ENCODE measurements at regions not wholly inside any gene's neighbourhood (a gene's known extent, or its start where the extent isn't known, plus 50 kb on each side); places are given as distances from the start of the nearest gene placed in this dataset.

- peaks cover 18% of the 10 kb centered on the region for H3K27me3 Mint-ChIP-seq (ENCODE audit: low read depth)
- no peaks in the 10 kb centered on the region for H3K9me3 Mint-ChIP-seq
- TF ChIP-seq CTCF (IDR thresholded peaks at IDR 0.05; ENCODE audit: unreplicated experiment in 3 of 3): no peak
- H3K4me3 Mint-ChIP-seq: no peak overlapping the region
- H3K36me3 Mint-ChIP-seq (ENCODE audit: low read depth): no peaks in the 10 kb centered on the region
- peaks cover 10% of the 10 kb centered on the region for H3K4me1 Mint-ChIP-seq
- no peak overlapping the region for H3K27ac Mint-ChIP-seq
Observed at GRCh38 chr1:29645586-29645985, 409.3 kb downstream of the PTPRU start.

- no peak for TF ChIP-seq CTCF (IDR thresholded peaks at IDR 0.05; ENCODE audit: unreplicated experiment in 3 of 3)
- H3K36me3 Mint-ChIP-seq (ENCODE audit: low read depth): no peaks in the 10 kb centered on the region
- H3K9me3 Mint-ChIP-seq: no peaks in the 10 kb centered on the region
- H3K27me3 Mint-ChIP-seq (ENCODE audit: low read depth): peaks cover 21% of the 10 kb centered on the region
- no peak overlapping the region for H3K4me3 Mint-ChIP-seq
- no peak overlapping the region for H3K27ac Mint-ChIP-seq
- H3K4me1 Mint-ChIP-seq: peaks cover 4% of the 10 kb centered on the region
Observed at GRCh38 chr1:29644812-29645211, 408.5 kb downstream of the PTPRU start.

GRCh38 chr1:29643838-29644440 lies 407.6 kb downstream of the PTPRU start:
- H3K9me3 Mint-ChIP-seq: no peaks in the 10 kb centered on the region

GRCh38 chr1:29643281-29643680 lies 407.0 kb downstream of the PTPRU start:
- Mint-ChIP-seq H3K27ac (no peak overlapping the region), H3K27me3 (ENCODE audit: low read depth) (peaks cover 15% of the 10 kb centered on the region), H3K4me1 (no peaks in the 10 kb centered on the region), H3K9me3 (no peaks in the 10 kb centered on the region), H3K36me3 (ENCODE audit: low read depth) (no peaks in the 10 kb centered on the region), H3K4me3 (no peak overlapping the region)
- TF ChIP-seq CTCF (IDR thresholded peaks at IDR 0.05; ENCODE audit: unreplicated experiment in 3 of 3): no peak

More at GRCh38 chr1:29643838-29644440, 407.6 kb downstream of the PTPRU start:
- no peaks in the 10 kb centered on the region for H3K36me3 Mint-ChIP-seq (ENCODE audit: low read depth)
- H3K4me3 Mint-ChIP-seq: no peak overlapping the region
- H3K27me3 Mint-ChIP-seq (ENCODE audit: low read depth): peaks cover 17% of the 10 kb centered on the region
- H3K27ac Mint-ChIP-seq: no peak overlapping the region
- no peak for TF ChIP-seq CTCF (IDR thresholded peaks at IDR 0.05; ENCODE audit: unreplicated experiment in 3 of 3)
- H3K4me1 Mint-ChIP-seq: peaks cover 1% of the 10 kb centered on the region

GRCh38 chr1:29642519-29642918 lies 406.2 kb downstream of the PTPRU start:
- Mint-ChIP-seq H3K27ac (no peak overlapping the region), H3K4me3 (no peak overlapping the region), H3K27me3 (ENCODE audit: low read depth) (peaks cover 11% of the 10 kb centered on the region), H3K36me3 (ENCODE audit: low read depth) (no peaks in the 10 kb centered on the region), H3K4me1 (no peaks in the 10 kb centered on the region), H3K9me3 (no peaks in the 10 kb centered on the region)
- no peak for TF ChIP-seq CTCF (IDR thresholded peaks at IDR 0.05; ENCODE audit: unreplicated experiment in 3 of 3)

GRCh38 chr1:29641921-29642320 lies 405.6 kb downstream of the PTPRU start:
- H3K27ac Mint-ChIP-seq: no peak overlapping the region
- peaks cover 11% of the 10 kb centered on the region for H3K27me3 Mint-ChIP-seq (ENCODE audit: low read depth)
- H3K36me3 Mint-ChIP-seq (ENCODE audit: low read depth): no peaks in the 10 kb centered on the region
- no peak for TF ChIP-seq CTCF (IDR thresholded peaks at IDR 0.05; ENCODE audit: unreplicated experiment in 3 of 3)
- H3K4me1 Mint-ChIP-seq: peaks cover 5% of the 10 kb centered on the region
- H3K4me3 Mint-ChIP-seq: no peak overlapping the region
- H3K9me3 Mint-ChIP-seq: no peaks in the 10 kb centered on the region
